ENCODE measurements at regions not wholly inside any gene's neighbourhood (a gene's known extent, or its start where the extent isn't known, plus 50 kb on each side); places are given as distances from the start of the nearest gene placed in this dataset.

DNA sequence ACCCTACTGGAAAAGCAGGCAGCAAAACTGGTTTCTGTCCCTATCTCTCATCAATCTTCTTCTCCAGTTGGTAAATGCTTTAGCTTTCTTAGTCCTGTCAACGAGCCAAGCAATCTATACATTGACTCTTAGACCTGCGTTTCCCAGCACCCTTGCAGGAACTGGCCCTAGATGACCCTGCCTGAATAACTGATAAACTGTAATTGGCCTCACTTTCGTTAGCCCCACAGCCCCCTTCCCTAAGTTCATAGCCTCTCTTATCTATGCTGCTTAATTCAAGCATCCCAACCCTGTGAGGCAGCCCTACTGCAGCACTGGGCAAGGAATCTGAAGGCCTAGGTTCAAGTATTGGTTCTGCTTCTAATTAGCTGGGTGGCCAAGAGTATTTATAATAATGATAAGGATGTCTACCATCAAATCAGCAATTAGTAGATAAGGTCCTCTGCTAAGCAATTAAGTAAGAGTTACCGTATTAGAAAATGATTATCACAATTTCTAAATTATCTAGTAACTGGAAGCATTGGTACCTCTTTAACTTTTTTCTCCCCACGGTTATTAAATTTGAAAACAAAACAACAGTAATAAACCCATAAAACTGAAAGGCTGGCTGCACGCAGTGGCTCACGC lies 86.4 kb upstream of the RMDN2 start:
- Histone ChIP-seq H3K27me3 (no peaks in the 10 kb centered on the region), H3K4me3 (no peak overlapping the region), H3K27ac (no peak overlapping the region), H3K4me1 (no peaks in the 10 kb centered on the region), H3K36me3 (no peaks in the 10 kb centered on the region), H3K9me3 (no peaks in the 10 kb centered on the region)
- ATAC-seq (ENCODE audit: low FRiP score in 2 of 2) (no peak), DNase-seq (no peak)
- WGBS, 2 donors = 89 to 91% methylated on average over 7 of the region's 7 CpGs
- TF ChIP-seq POLR2AphosphoS5 (IDR thresholded peaks at IDR 0.05) = no peak

DNA sequence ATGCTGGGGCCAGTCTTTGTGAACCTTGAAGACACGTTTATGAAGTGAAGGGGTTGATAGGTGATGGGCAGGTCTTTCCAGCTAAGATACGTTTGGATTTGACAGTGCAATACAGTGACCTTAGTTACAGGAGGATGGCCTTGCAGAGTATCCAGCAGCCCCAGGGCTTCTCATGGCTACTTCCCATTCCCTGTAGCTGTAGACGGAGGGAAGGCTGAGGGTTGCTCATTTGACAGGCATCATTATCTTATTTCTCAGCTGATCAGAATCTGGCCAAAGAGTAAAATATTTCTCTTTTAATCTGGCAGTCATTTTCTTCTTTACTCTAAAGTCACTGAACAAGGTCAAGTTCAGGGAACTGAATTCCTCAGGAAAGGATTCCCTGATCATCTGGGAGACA lies 85.1 kb upstream of the RMDN2 start:
- WGBS, 2 donors = 91 to 93% methylated on average over 3 of the region's 3 CpGs
- Histone ChIP-seq H3K27me3 (no peaks in the 10 kb centered on the region), H3K4me1 (no peaks in the 10 kb centered on the region), H3K36me3 (no peaks in the 10 kb centered on the region), H3K9me3 (no peaks in the 10 kb centered on the region), H3K27ac (no peak overlapping the region), H3K4me3 (no peak overlapping the region)
- ATAC-seq (ENCODE audit: low FRiP score in 2 of 2) (no peak), DNase-seq (no peak)
- TF ChIP-seq EP300 (IDR thresholded peaks at IDR 0.05) (no peak), POLR2A (IDR thresholded peaks at IDR 0.05) (no peak), POLR2AphosphoS5 (IDR thresholded peaks at IDR 0.05) (no peak)
- TF ChIP-seq, protein P1, sequence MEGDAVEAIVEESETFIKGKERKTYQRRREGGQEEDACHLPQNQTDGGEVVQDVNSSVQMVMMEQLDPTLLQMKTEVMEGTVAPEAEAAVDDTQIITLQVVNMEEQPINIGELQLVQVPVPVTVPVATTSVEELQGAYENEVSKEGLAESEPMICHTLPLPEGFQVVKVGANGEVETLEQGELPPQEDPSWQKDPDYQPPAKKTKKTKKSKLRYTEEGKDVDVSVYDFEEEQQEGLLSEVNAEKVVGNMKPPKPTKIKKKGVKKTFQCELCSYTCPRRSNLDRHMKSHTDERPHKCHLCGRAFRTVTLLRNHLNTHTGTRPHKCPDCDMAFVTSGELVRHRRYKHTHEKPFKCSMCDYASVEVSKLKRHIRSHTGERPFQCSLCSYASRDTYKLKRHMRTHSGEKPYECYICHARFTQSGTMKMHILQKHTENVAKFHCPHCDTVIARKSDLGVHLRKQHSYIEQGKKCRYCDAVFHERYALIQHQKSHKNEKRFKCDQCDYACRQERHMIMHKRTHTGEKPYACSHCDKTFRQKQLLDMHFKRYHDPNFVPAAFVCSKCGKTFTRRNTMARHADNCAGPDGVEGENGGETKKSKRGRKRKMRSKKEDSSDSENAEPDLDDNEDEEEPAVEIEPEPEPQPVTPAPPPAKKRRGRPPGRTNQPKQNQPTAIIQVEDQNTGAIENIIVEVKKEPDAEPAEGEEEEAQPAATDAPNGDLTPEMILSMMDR (IDR thresholded peaks at IDR 0.05) = no peak

DNA sequence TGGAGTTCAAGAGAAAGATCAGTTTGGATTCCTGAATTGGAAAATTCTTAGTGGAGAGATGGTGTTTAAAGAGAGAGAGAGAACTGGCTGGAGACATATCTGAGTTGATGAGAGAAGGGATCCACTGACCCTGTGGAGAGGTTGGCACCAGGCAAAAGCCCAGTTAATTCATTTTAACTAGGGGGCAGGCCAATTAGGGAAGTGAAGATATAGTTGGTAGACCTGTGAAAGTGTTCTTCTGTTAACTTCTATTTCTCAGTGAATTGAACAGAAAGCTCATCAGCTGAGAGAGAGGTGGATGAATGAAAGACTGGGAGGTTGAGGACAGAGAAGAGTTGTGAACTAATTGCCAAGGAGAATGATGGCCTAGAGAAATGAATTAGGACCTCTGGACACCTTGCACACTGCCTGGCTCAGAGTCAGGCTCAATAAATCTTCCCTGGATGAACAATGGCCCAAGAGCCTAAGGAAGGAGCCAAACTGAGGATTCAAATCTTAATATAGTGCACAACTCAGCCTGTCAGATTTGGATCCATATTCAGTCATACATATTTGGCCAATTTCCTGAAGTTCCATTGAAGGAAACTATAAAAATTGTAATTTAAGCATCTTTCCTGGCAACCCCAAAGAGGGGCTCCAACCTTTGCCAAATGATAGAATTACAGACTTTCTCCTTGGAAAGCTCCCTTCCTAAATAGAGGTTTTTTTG lies 82.2 kb upstream of the RMDN2 start:
- no peak for TF ChIP-seq POLR2A (IDR thresholded peaks at IDR 0.05)
- TF ChIP-seq EP300 (IDR thresholded peaks at IDR 0.05) = no peak
- no peak for TF ChIP-seq POLR2AphosphoS5 (IDR thresholded peaks at IDR 0.05)
- TF ChIP-seq, protein P1 (IDR thresholded peaks at IDR 0.05) = no peak
- ATAC-seq (ENCODE audit: low FRiP score in 2 of 2) (no peak), DNase-seq (no peak)
- Histone ChIP-seq H3K9me3 (no peaks in the 10 kb centered on the region), H3K27me3 (no peaks in the 10 kb centered on the region), H3K4me1 (no peaks in the 10 kb centered on the region), H3K27ac (no peak overlapping the region), H3K36me3 (no peaks in the 10 kb centered on the region), H3K4me3 (no peak overlapping the region)

DNA sequence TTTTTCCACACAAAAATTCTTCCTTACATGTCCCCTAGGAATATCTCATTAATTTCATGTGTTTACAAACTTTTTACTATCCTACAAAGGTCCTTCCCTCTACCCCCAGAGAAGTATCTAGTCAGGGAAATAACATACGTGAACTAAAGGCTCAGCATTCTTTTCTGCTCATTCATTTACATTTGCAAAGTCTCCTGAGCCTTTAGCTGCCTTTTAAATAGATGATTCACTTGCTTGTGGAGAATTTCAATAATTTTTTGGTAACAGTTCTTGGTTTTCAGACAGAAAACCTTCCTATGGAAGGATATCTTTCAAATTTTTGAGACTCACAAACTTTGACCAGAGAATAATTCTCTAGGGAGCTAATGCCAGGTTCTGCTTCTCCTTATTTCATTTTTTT lies 81.5 kb upstream of the RMDN2 start:
- Histone ChIP-seq H3K27ac (no peak overlapping the region), H3K9me3 (no peaks in the 10 kb centered on the region), H3K4me3 (no peak overlapping the region), H3K27me3 (no peaks in the 10 kb centered on the region), H3K36me3 (no peaks in the 10 kb centered on the region), H3K4me1 (no peaks in the 10 kb centered on the region)
- WGBS, 2 donors = 0% methylated on average over 1 of the region's 1 CpG
- ATAC-seq (ENCODE audit: low FRiP score in 2 of 2) (no peak), DNase-seq (no peak)
- TF ChIP-seq POLR2A (IDR thresholded peaks at IDR 0.05) = no peak
- no peak for TF ChIP-seq EP300 (IDR thresholded peaks at IDR 0.05)
- TF ChIP-seq, protein P1 (IDR thresholded peaks at IDR 0.05) = no peak
- TF ChIP-seq POLR2AphosphoS5 (IDR thresholded peaks at IDR 0.05) = no peak

DNA sequence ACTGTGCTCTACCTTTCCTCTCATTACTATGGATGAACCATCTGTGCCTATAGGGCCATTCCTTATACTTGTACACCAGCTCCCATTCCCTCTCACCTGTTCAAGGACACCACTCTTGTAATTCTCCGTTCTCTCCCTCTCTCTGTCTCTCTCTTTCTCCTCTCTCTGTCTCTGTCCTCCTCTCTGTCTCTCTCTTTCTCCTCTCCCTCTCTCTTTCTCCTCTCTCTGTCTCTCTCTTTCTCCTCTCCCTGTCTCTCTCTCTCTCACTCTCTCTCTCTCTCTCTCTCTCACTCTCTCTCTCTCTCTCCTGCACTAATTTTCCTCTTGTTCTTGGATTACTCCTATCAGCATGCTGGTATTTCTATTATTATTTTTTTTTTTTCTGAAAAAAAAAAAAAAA lies 78.9 kb upstream of the RMDN2 start:
- no peak for DNase-seq
- no peak for ATAC-seq (ENCODE audit: low FRiP score in 2 of 2)
- no peaks in the 10 kb centered on the region for H3K36me3 ChIP-seq
- H3K4me3 ChIP-seq = no peak overlapping the region
- H3K9me3 ChIP-seq = no peaks in the 10 kb centered on the region
- no peak overlapping the region for H3K27ac ChIP-seq
- H3K4me1 ChIP-seq = peaks cover 0 to 3% (median under 1%) of the 10 kb centered on the region in 4 donors
- TF ChIP-seq EP300 (IDR thresholded peaks at IDR 0.05) = no peak
- no peak for TF ChIP-seq POLR2AphosphoS5 (IDR thresholded peaks at IDR 0.05)
- TF ChIP-seq POLR2A (IDR thresholded peaks at IDR 0.05) = no peak
- TF ChIP-seq, protein P1 (IDR thresholded peaks at IDR 0.05) = no peak
- no peaks in the 10 kb centered on the region for H3K27me3 ChIP-seq
- 98 to 100% methylated on average over 1 of the region's 1 CpG for WGBS, 2 donors
